ENCODE measurements at regions not wholly inside any gene's neighbourhood (a gene's known extent, or its start where the extent isn't known, plus 50 kb on each side); places are given as distances from the start of the nearest gene placed in this dataset.
"Not testable (repeated sequence)": the region's sequence is repeated elsewhere in the genome, so short reads cannot be mapped to it uniquely, and the experiment has no call there.

GRCh38 chr2:129004940-129005490 lies 686.3 kb upstream of the HS6ST1 start:
- DNase-seq (ENCODE audit: low spot score): no peak
- intact Hi-C loops (cut with DNase I): no loop called here

- intact Hi-C loops (cut with DNase I): no loop called here
- no peak for DNase-seq (ENCODE audit: low spot score)
These were observed 687.6 kb upstream of the HS6ST1 start for GRCh38 chr2:129006135-129006886.

DNA sequence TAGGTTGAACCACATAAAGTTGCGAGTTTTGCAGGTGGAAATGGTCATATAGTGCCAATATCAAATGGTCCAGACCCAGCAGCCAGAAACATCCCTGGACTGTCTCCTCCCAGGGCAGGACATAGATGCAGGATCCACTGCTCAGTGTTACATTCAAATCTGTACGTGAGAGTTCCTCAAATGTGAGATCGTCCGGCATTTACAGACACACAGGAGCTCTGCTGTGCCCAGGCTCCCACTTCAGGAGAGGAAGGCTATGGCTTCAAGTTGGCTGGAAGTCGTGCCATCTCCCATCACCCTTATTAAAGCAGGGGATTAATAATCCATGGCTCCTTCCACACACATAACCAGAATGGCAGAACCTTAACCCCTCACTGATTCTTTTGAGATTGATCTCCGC lies 688.2 kb upstream of the HS6ST1 start:
- intact Hi-C loops (cut with DNase I): no loop called here

DNA sequence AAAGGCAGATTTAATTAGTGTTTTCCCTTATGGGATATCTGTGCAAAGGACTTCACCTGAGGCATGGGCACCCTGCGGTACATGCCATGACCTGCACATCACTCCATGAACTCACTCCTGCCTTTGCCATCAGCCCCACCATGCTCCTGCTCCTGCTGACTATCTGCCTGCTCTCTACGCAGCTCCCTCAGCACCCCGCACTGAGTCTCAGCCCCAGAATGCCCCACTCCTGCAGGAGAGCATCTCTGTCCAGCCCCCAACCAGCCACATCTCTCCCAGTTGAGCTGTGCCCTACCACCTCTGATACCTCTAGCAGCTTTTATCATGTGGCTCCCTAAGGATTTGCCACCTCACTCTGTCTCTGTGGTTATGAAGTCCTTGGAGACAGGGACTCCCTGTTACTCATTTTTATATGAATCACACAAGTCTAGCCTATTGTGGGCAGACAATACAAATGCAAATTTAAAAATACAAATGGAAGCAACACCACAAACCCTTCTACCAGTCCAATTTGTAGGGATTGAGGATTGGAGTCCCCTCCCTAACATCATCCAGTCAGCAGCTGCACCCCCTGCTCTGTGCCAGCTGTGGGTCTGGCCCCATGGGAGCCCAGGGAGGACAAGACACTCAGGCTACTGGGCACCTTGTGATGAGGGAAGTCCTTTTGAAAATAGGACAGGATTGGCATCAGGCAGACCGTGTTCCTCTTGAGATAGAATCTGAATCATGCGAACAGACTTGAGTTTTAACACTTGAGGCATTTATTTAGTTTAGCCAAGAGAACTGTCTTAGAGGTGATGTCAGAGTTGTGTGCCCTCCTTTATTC lies 689.6 kb upstream of the HS6ST1 start:
- intact Hi-C loops (cut with DNase I): no loop called here
- DNase-seq (ENCODE audit: low spot score): no peak

More for the DNA sequence above, 688.2 kb upstream of the HS6ST1 start:
- no peak for DNase-seq (ENCODE audit: low spot score)

DNA sequence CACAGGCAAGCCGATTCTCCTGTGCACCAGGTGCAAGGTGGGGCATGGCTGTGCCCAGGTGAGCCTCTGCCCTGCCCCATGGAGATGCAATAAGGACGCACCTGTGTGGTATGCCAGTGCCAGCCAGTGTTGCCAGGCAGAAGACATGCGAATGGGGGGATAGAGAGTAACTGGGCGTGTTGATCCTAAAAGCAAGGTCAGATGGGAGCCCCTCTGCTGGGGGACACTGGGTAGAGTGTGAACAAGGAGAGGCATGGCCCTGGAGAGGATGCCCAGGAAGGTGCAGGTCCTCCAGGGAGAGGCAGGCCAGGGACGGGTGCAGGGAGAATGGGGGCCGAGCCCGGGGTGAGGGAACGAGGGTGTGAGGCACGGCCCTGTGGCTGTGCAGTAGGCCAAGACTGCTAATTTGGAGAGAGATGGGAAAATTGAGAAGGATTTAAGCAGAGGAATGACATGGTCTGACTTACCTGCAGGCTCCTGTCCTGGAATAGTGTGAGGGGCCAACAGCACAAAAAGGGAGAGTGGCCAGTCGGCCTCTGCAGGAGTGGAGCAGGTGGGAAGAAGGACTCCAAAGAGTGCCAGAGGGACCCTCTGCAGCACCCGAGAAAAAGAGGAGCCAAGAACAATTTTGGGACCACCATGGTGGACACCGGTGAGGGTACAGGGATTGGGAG lies 690.4 kb upstream of the HS6ST1 start:
- DNase-seq (ENCODE audit: low spot score): no peak
- intact Hi-C loops (cut with DNase I): no loop called here

DNA sequence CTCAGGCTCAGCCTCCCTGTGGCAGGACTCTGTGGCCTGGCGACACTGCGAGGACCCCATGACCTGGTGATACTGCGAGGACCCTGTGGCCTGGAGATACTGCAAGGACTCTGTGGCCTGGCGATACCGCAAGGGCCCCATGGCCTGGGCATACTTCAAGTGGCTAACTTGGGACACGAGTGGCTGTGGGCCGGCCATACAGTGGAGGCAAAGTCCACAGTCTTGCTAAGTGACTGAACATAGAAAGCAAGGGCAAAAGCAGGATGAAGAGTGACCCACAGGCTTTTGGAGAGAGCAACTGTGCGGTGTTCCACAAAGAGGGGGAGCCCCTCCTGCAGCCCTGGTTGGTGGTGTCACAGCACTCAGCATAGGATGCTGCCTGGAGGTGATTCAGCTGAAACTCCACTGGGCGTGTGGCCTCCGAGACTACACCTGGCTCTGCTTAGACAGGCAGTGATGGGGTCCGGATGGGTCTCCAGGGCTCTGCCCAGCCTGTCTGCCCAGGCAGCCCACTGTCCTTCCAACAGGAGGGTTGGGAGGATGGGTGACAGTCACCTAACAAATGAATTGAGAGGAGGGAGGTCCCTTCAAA lies 691.0 kb upstream of the HS6ST1 start:
- intact Hi-C loops (cut with DNase I): no loop called here
- no peak for DNase-seq (ENCODE audit: low spot score)

- no peak for DNase-seq (ENCODE audit: low spot score)
- intact Hi-C loops (cut with DNase I): no loop called here
These were observed 691.6 kb upstream of the HS6ST1 start for GRCh38 chr2:129010262-129010661.

GRCh38 chr2:129011466-129012061 lies 692.9 kb upstream of the HS6ST1 start:
- no peak for DNase-seq (ENCODE audit: low spot score)
- intact Hi-C loops (cut with DNase I): no loop called here

GRCh38 chr2:129014432-129014831 lies 695.8 kb upstream of the HS6ST1 start:
- intact Hi-C loops (cut with DNase I): no loop called here

GRCh38 chr2:129015397-129016285 lies 697.0 kb upstream of the HS6ST1 start:
- no peak for DNase-seq (ENCODE audit: low spot score)
- intact Hi-C loops (cut with DNase I): no loop called here

More at GRCh38 chr2:129014432-129014831, 695.8 kb upstream of the HS6ST1 start:
- no peak for DNase-seq (ENCODE audit: low spot score)

DNA sequence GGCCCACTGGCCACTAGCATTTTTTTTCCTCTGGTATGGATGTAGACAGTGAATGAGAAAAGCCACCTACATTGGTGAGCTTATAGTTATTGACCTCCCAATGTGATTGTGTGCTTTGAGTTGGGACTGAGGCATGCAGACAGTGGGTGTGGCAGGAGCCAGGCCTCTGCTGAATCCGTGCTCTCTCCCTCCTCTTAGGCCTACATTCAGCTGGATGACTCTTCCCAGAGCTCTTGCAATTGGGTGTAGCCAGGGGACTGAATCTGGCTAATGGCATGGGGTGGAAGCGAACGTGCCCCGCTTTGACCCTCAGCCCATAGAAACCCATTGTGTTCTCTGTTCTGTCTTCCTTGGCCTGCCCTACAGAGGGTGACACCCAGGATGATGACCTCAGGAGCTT lies 698.3 kb upstream of the HS6ST1 start:
- intact Hi-C loops (cut with DNase I): no loop called here

DNA sequence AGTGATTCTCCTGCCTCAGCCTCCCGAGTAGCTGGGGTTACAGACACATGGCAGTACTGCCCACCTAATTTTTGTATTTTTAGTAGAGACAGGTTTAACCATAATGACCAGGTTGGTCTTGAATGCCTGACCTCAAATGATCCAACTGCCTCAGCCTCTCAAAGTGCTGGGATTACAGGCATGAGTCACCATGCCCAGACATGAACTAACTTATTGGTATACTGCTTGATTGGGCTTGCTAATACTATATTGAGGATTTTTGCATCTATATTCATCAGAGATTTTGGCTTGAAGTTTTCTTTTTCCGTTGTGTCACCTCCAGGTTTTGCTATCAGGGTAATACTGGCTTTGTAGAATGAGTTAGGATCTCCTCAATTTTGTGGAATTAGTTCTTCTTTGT lies 706.1 kb upstream of the HS6ST1 start:
- no peak for DNase-seq (ENCODE audit: low spot score)
- intact Hi-C loops (cut with DNase I): no loop called here

More for the DNA sequence above, 698.3 kb upstream of the HS6ST1 start:
- no peak for DNase-seq (ENCODE audit: low spot score)

DNA sequence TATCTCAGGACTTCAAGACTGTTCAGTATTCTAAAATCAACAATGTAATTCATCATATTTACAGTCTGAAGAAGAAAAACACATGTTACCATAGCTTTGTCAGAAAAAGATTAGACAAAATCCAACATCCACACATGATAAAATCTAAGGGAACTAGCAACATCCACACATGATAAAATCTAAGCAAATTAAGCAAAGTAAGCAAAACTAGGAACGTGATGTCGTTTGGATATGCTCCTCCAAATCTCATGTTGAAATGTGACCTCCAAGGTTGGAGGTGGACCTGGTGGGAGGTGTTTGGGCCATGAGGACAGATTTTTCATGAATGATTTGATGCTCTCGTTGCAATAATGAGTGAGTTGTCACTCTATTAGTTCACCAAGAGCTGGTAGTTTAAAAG lies 717.3 kb upstream of the HS6ST1 start:
- no peak for DNase-seq (ENCODE audit: low spot score)
- intact Hi-C loops (cut with DNase I): no loop called here

DNA sequence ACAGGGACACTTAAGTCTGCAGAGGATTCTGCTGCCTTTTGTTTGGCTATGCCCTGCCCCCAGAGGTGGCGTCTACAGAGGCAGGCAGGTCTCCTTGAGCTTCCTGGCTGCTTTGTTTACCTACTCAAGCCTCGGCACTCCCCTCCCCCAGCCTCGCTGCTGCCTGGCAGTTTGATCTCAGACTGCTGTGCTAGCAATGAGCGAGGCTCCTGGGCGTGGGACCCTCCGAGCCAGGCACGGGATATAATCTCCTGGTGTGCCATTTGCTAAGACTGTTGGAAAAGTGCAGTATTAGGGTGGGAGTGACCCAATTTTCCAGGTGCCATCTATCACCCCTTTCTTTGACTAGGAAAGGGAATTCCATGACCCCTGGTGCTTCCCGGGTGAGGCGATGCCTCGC lies 725.0 kb upstream of the HS6ST1 start:
- intact Hi-C loops (cut with DNase I); DNase-seq (ENCODE audit: low spot score): not testable (repeated sequence)

- DNase-seq (ENCODE audit: low spot score); intact Hi-C loops (cut with DNase I): not testable (repeated sequence)
These were observed 727.8 kb upstream of the HS6ST1 start for GRCh38 chr2:129046475-129046874.

GRCh38 chr2:129050101-129050500 lies 731.4 kb upstream of the HS6ST1 start:
- no peak for DNase-seq (ENCODE audit: low spot score)
- intact Hi-C loops (cut with DNase I): no loop called here

DNA sequence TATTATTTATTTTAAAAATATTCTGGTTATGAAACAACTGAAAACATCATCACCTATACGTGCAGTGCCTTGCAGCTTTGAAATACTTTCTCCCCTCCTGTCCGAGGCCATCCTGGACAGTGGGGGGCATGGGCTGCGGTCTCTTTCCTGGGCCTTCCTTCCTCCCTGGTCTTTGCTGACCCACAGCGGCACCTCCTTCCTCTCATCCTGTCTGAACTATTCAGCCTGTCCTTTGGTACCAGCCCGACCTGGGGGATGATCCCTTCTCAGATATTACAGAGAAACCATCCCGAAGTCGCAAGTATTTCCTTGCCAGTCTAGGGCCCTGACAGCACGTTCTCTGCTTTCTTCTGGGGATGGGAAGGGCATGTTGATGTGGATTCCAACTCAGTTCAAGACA lies 736.6 kb upstream of the HS6ST1 start:
- DNase-seq (ENCODE audit: low spot score): no peak
- intact Hi-C loops (cut with DNase I): no loop called here

DNA sequence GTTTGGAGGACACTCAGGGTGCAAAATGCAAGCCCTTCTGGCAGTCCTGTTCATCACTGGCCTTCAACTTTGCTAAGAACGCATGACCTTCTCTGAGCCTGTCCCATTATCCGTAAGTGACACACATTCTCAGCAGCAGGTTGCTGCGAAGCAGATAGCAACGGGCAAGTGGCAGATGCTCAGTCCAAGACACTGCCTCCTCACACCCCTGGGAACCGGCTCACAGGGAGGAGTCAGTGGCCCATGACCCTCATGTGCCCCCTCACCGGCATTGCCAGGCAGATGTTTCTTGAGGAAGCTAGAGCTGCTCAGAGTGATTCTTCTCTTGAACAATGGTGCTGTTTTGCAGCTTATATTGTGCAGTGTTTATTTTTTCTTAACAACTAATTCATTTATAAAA lies 737.2 kb upstream of the HS6ST1 start:
- no peak for DNase-seq (ENCODE audit: low spot score)
- intact Hi-C loops (cut with DNase I): no loop called here
